HepG2 (cell line): ENCODE measurements at regions not wholly inside any gene's neighbourhood (a gene's known extent, or its start where the extent isn't known, plus 50 kb on each side); places are given as distances from the start of the nearest gene placed in this dataset.

ENCODE experiments used
- ATAC-seq: fragments of 200-7000 bp; cut with Tn5 transposase; 3 replicates; pipeline ENCODE4 v1.9.1; 2020; ENCODE audit warnings: mild to moderate bottlenecking, moderate library complexity
- BruUV-seq: library from RNA; stranded (reverse); fragments of 400-500 nt; replicated peaks from 2 replicates; lab custom pipeline; 2021; lab: Mats Ljungman, UMichigan
- CTCF ChIA-PET: fragments of 300-600 bp; formaldehyde crosslinking; extraction: SDS; loops from one replicate; lab custom pipeline; 2021; ENCODE audit warnings: low total read pairs, inconsistent platforms, low intra/inter-chr PET ratio; lab: Yijun Ruan, JAX
- POLR2A ChIA-PET: fragments of 350-600 bp; sonication (Branson Sonifier 250); formaldehyde crosslinking; loops from one replicate; lab custom pipeline; 2020; ENCODE audit warnings: antibody characterized with exemption, inconsistent platforms; lab: Yijun Ruan, JAX
- DNase-seq: peaks from one replicate; pipeline ENCODE4 v3.0.0-alpha.2; 2015; ENCODE audit warnings: low spot score
- FAIRE-seq: peaks from 3 replicates; lab custom pipeline; 2011; peaks lifted over from hg19 to GRCh38; lab: Jason Lieb, UNC
- H2AFZ ChIP-seq: one replicate; pipeline ENCODE4 v1.6.1; 2011; ENCODE audit warnings: low read length, inconsistent platforms
- H3K27ac ChIP-seq: fragments of 300-600 bp; 3 replicates; pipeline ENCODE4 v1.8.0; 2011; ENCODE audit warnings: mixed run types, mild to moderate bottlenecking, mixed read lengths, low read length, inconsistent platforms; ENCODE audit not compliant: insufficient read depth; ENCODE audit errors: extremely low read length
- H3K27me3 ChIP-seq, 2 experiments: fragments of 200-600 bp in 1 of 2; 2 replicates in 1 of 2; 3 replicates in 1 of 2; pipeline versions ENCODE4 v1.6.0 to v1.8.0; 2011; ENCODE audit warnings: low read length in 2 of 2, mild to moderate bottlenecking in 2 of 2, moderate library complexity in 2 of 2, inconsistent platforms in 1 of 2; ENCODE audit not compliant: insufficient read depth in 2 of 2, control insufficient read depth in 1 of 2
- H3K36me3 ChIP-seq, 2 experiments: fragments of 200-600 bp in 1 of 2; replicated peaks in 1 of 2; 2 replicates in 1 of 2; 3 replicates in 1 of 2; pipeline versions ENCODE4 v1.5.1 to v1.8.0; 2011; ENCODE audit warnings: low read length in 2 of 2, inconsistent platforms in 1 of 2; ENCODE audit not compliant: insufficient read depth in 2 of 2, control insufficient read depth in 1 of 2
- H3K4me1 ChIP-seq: 2 replicates; pipeline ENCODE4 v1.5.1; 2012; ENCODE audit warnings: low read length, inconsistent platforms; ENCODE audit not compliant: insufficient read depth
- H3K4me2 ChIP-seq: 2 replicates; pipeline ENCODE4 v1.6.0; 2011; ENCODE audit warnings: low read depth, low read length, inconsistent platforms
- H3K4me3 ChIP-seq, 3 experiments: fragments of 200-600 bp in 1 of 3; sonication (generic), shearing (Covaris generic) in 1 of 3; replicated peaks in 1 of 3; 2 replicates each; pipeline ENCODE4 v1.5.1; 2011 to 2016; ENCODE audit warnings: low read length in 3 of 3, inconsistent platforms in 2 of 3, low read depth in 2 of 3, mild to moderate bottlenecking in 2 of 3, control low read depth in 1 of 3, mixed read lengths in 1 of 3; ENCODE audit not compliant: insufficient read depth in 1 of 3
- H3K79me2 ChIP-seq: one replicate; pipeline ENCODE4 v1.6.1; 2011; ENCODE audit warnings: low read length, inconsistent platforms; ENCODE audit not compliant: insufficient read depth
- H3K9ac ChIP-seq: 2 replicates; pipeline ENCODE4 v1.6.0; 2011; ENCODE audit warnings: mild to moderate bottlenecking, low read depth, low read length, inconsistent platforms; ENCODE audit not compliant: insufficient read depth
- H3K9me3 ChIP-seq: 2 replicates; pipeline ENCODE4 v1.5.1; 2012; ENCODE audit warnings: mild to moderate bottlenecking, low read length
- H4K20me1 ChIP-seq: 2 replicates; pipeline ENCODE4 v1.6.0; 2011; ENCODE audit warnings: inconsistent platforms, mild to moderate bottlenecking, low read length, moderate library complexity; ENCODE audit not compliant: insufficient read depth
- ETV5 ChIP-seq: IDR thresholded peaks from 2 replicates; pipeline ENCODE4 v1.6.1; 2018; ENCODE audit warnings: missing biosample characterization, missing genetic modification reagents, inconsistent platforms, borderline replicate concordance
- GATAD1 ChIP-seq: IDR thresholded peaks from 2 replicates; pipeline ENCODE4 v1.6.1; 2016; ENCODE audit warnings: missing genetic modification reagents, missing compliant biosample characterization
- SRSF4 ChIP-seq: fragments of 200-400 bp; formaldehyde crosslinking; IDR thresholded peaks from one replicate; pipeline ENCODE4 v1.6.1; 2018; ENCODE audit warnings: mild to moderate bottlenecking, low read depth, low read length, moderate library complexity; ENCODE audit not compliant: poor library complexity, severe bottlenecking
- SUZ12 ChIP-seq: fragments of 150-350 bp; IDR thresholded peaks from 2 replicates; pipeline ENCODE4 v1.6.1; 2014; ENCODE audit warnings: low read depth, low read length
- ZNF121 ChIP-seq: sonication (generic); formaldehyde crosslinking; IDR thresholded peaks from 2 replicates; pipeline ENCODE4 v1.5.0; 2020; ENCODE audit warnings: mild to moderate bottlenecking, missing genetic modification reagents
- ZNF232 ChIP-seq: sonication (generic); formaldehyde crosslinking; IDR thresholded peaks from 2 replicates; pipeline ENCODE4 v1.4.0; 2020; ENCODE audit warnings: missing genetic modification reagents, borderline replicate concordance
- ZNF510 ChIP-seq: sonication (generic); formaldehyde crosslinking; IDR thresholded peaks from 2 replicates; pipeline ENCODE4 v1.4.0; 2020; ENCODE audit warnings: low read depth, mild to moderate bottlenecking, missing genetic modification reagents
- WGBS: methylation state at CpG from one replicate; pipeline ENCODE4 v1.1.6; 2017; ENCODE audit warnings: low lambda C conversion rate; 5-methylcytosine and 5-hydroxymethylcytosine counted together
- in situ Hi-C: cut with HindIII; loops from 2 replicates; pipeline ENCODE4 v1.10.0; 2017; ENCODE audit warnings: low pct_unique_long_range_greater_than_20kb; ENCODE audit not compliant: extremely low pct_ligation_motif_present
- intact Hi-C: fragments of 100-400 bp; cut with micrococcal nuclease; formaldehyde crosslinking; loops from one replicate; pipeline ENCODE4 v1.10.0; 2022; ENCODE audit not compliant: unreplicated experiment
- TF ChIP-seq, protein P1 (sequence below): IDR thresholded peaks from 2 replicates; pipeline ENCODE4 v1.6.1; 2012; ENCODE audit warnings: low read length, improper control_type of control experiment
- TF ChIP-seq, protein P2 (sequence below): sonication (generic); formaldehyde crosslinking; IDR thresholded peaks from 2 replicates; pipeline ENCODE4 v1.8.1; 2023; ENCODE audit warnings: mild to moderate bottlenecking, missing genetic modification reagents, borderline replicate concordance

DNA sequence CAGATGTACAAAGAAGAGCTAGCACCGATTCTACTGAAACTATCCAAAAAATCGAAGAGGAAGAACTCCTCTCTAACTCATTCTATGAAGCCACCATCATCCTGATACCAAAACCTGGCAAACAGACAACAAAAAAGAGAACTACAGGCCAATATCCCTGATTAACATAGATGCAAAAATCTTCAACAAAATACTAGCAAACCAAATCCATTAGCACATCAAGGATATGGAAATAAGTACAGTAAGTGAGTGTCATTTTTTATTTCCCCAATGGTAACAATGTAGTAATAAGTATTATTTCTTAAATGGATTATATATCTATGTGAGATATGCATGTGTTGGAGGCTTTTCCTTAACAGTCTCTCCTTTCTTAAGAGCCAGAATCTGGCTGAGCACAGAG, 134.5 kb upstream of the SMLR1 start (continued):
- TF ChIP-seq, protein P1, sequence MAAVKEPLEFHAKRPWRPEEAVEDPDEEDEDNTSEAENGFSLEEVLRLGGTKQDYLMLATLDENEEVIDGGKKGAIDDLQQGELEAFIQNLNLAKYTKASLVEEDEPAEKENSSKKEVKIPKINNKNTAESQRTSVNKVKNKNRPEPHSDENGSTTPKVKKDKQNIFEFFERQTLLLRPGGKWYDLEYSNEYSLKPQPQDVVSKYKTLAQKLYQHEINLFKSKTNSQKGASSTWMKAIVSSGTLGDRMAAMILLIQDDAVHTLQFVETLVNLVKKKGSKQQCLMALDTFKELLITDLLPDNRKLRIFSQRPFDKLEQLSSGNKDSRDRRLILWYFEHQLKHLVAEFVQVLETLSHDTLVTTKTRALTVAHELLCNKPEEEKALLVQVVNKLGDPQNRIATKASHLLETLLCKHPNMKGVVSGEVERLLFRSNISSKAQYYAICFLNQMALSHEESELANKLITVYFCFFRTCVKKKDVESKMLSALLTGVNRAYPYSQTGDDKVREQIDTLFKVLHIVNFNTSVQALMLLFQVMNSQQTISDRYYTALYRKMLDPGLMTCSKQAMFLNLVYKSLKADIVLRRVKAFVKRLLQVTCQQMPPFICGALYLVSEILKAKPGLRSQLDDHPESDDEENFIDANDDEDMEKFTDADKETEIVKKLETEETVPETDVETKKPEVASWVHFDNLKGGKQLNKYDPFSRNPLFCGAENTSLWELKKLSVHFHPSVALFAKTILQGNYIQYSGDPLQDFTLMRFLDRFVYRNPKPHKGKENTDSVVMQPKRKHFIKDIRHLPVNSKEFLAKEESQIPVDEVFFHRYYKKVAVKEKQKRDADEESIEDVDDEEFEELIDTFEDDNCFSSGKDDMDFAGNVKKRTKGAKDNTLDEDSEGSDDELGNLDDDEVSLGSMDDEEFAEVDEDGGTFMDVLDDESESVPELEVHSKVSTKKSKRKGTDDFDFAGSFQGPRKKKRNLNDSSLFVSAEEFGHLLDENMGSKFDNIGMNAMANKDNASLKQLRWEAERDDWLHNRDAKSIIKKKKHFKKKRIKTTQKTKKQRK = no peak
- no peak for TF ChIP-seq SUZ12
- no peak for TF ChIP-seq ZNF510 (CRISPR knock-in tag)

DNA sequence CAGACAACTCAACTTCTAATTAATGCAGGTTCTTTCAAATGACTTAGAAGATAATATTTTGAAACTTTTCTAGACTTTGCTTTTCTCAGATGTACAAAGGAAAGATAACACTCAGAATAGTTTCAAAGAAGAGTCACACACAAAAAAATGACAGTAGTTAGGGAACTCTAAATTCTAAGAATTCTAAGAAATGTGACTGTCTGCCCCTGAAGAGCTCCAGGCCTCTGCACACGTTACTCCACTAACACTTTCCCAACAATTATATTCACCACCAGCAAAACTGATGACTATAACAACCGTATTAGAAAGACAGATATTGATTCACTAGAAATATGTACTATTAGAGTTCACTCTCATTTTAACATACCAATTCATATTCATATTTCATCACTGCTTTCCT, 133.3 kb upstream of the SMLR1 start:
- Histone ChIP-seq H4K20me1 (no peaks in the 10 kb centered on the region), H3K27me3 (no peaks in the 10 kb centered on the region), H3K79me2 (no peaks in the 10 kb centered on the region), H3K4me1 (no peaks in the 10 kb centered on the region), H3K9me3 (no peaks in the 10 kb centered on the region), H2AFZ (no peak overlapping the region), H3K36me3 (no peaks in the 10 kb centered on the region), H3K4me3 (no peak overlapping the region), H3K9ac (no peak overlapping the region), H3K4me2 (no peak overlapping the region), H3K27ac (no peak overlapping the region)
- BruUV-seq = no TSS peak
- no peak for FAIRE-seq
- ChIA-PET POLR2A (no interaction called here), CTCF (no interaction called here)
- no peak for DNase-seq
- 0% methylated on average over 2 of the region's 2 CpGs for WGBS
- in situ Hi-C loops = no loop called here
- TF ChIP-seq SRSF4 (no peak), ETV5 (no peak), ZNF121 (CRISPR knock-in tag) (no peak), ZNF232 (CRISPR knock-in tag) (no peak), GATAD1 (CRISPR knock-in tag) (no peak)
- TF ChIP-seq, protein P2, sequence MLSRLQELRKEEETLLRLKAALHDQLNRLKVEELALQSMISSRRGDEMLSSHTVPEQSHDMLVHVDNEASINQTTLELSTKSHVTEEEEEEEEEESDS = no peak
- ATAC-seq = no peak
- intact Hi-C loops = no loop called here
